ENCODE measurements at regions not wholly inside any gene's neighbourhood (a gene's known extent, or its start where the extent isn't known, plus 50 kb on each side); places are given as distances from the start of the nearest gene placed in this dataset.
"Not testable (repeated sequence)": the region's sequence is repeated elsewhere in the genome, so short reads cannot be mapped to it uniquely, and the experiment has no call there.

- no peak for DNase-seq (ENCODE audit: extremely low spot score)
- Histone ChIP-seq H3K27ac (replicated peaks in 1 of 4) (no peak overlapping the region), H3K36me3 (no peaks in the 10 kb centered on the region), H3K4me3 (no peak overlapping the region), H3K27me3 (peaks cover 0 to 25% (median 16%) of the 10 kb centered on the region in 4 donors), H3K4me1 (peaks cover 5 to 18% (median 11%) of the 10 kb centered on the region in 4 donors), H3K9me3 (no peaks in the 10 kb centered on the region)
- TF ChIP-seq POLR2A (IDR thresholded peaks at IDR 0.05; ENCODE audit: low read depth) (no peak), CTCF (IDR thresholded peaks at IDR 0.05) (no peak), EP300 (IDR thresholded peaks at IDR 0.05) (no peak), POLR2AphosphoS5 (IDR thresholded peaks at IDR 0.05) (no peak)
- intact Hi-C loops (cut with DNase I) = loop anchor here (5.0 to 10.0 kb wide), 4 partner anchors 115 to 715 kb away; partner anchors contain the start of genes CLPTM1L and LPCAT1
- 87% methylated on average over 14 of the region's 14 CpGs for WGBS
Measured at GRCh38 chr5:1639757-1640156, 116.0 kb upstream of the LPCAT1 start.

GRCh38 chr5:1638658-1639400, 115.1 kb upstream of the LPCAT1 start:
- H3K9me3 ChIP-seq = no peaks in the 10 kb centered on the region
- no peak overlapping the region for H3K4me3 ChIP-seq
- no peak overlapping the region for H3K27ac ChIP-seq (replicated peaks in 1 of 4)
- intact Hi-C loops (cut with DNase I) = no loop called here
- DNase-seq (ENCODE audit: extremely low spot score) = no peak
- no peak for TF ChIP-seq EP300 (IDR thresholded peaks at IDR 0.05)
- TF ChIP-seq POLR2A (IDR thresholded peaks at IDR 0.05; ENCODE audit: low read depth) = no peak
- no peak for TF ChIP-seq CTCF (IDR thresholded peaks at IDR 0.05)
- no peak for TF ChIP-seq POLR2AphosphoS5 (IDR thresholded peaks at IDR 0.05)
- 83% methylated on average over 15 of the region's 23 CpGs for WGBS
- no peaks in the 10 kb centered on the region for H3K36me3 ChIP-seq
- peaks cover 2 to 19% (median 17%) of the 10 kb centered on the region in 4 donors for H3K4me1 ChIP-seq
- peaks cover 0 to 17% (median 11%) of the 10 kb centered on the region in 4 donors for H3K27me3 ChIP-seq

GRCh38 chr5:1637639-1638481, 114.1 kb upstream of the LPCAT1 start:
- H3K4me1 ChIP-seq = peaks cover 0 to 23% (median 17%) of the 10 kb centered on the region in 4 donors
- H3K27ac ChIP-seq (replicated peaks in 1 of 4) = no peak overlapping the region
- no peak overlapping the region for H3K4me3 ChIP-seq
- no peaks in the 10 kb centered on the region for H3K36me3 ChIP-seq
- H3K27me3 ChIP-seq = peaks cover 0 to 8% (median 4%) of the 10 kb centered on the region in 4 donors
- 95% methylated on average over 13 of the region's 24 CpGs for WGBS
- TF ChIP-seq CTCF (IDR thresholded peaks at IDR 0.05) (no peak), EP300 (IDR thresholded peaks at IDR 0.05) (no peak), POLR2AphosphoS5 (IDR thresholded peaks at IDR 0.05) (no peak), POLR2A (IDR thresholded peaks at IDR 0.05; ENCODE audit: low read depth) (no peak)
- no peak for DNase-seq (ENCODE audit: extremely low spot score)
- H3K9me3 ChIP-seq = no peaks in the 10 kb centered on the region
- intact Hi-C loops (cut with DNase I) = no loop called here

GRCh38 chr5:1636981-1637638, 113.3 kb upstream of the LPCAT1 start:
- intact Hi-C loops (cut with DNase I) = no loop called here
- no peaks in the 10 kb centered on the region for H3K36me3 ChIP-seq
- 98% methylated on average over 11 of the region's 24 CpGs for WGBS
- H3K9me3 ChIP-seq = no peaks in the 10 kb centered on the region
- peaks cover 0 to 30% (median 19%) of the 10 kb centered on the region in 4 donors for H3K4me1 ChIP-seq
- H3K4me3 ChIP-seq = no peak overlapping the region
- no peak overlapping the region for H3K27ac ChIP-seq (replicated peaks in 1 of 4)
- DNase-seq (ENCODE audit: extremely low spot score) = no peak
- peaks cover 0 to under 1% (median under 1%) of the 10 kb centered on the region in 4 donors for H3K27me3 ChIP-seq
- no peak for TF ChIP-seq CTCF (IDR thresholded peaks at IDR 0.05)
- TF ChIP-seq EP300 (IDR thresholded peaks at IDR 0.05) = no peak
- no peak for TF ChIP-seq POLR2AphosphoS5 (IDR thresholded peaks at IDR 0.05)
- no peak for TF ChIP-seq POLR2A (IDR thresholded peaks at IDR 0.05; ENCODE audit: low read depth)

GRCh38 chr5:1636208-1636770, 112.5 kb upstream of the LPCAT1 start:
- 81% methylated on average over 14 of the region's 21 CpGs for WGBS
- H3K4me3 ChIP-seq; DNase-seq (ENCODE audit: extremely low spot score); H3K27ac ChIP-seq (replicated peaks in 1 of 4); H3K9me3 ChIP-seq; H3K27me3 ChIP-seq; H3K36me3 ChIP-seq; intact Hi-C loops (cut with DNase I): not testable (repeated sequence)
- H3K4me1 ChIP-seq = peaks cover 0 to 23% (median 15%) of the 10 kb centered on the region in 4 donors

GRCh38 chr5:1635477-1635876, 111.7 kb upstream of the LPCAT1 start:
- H3K36me3 ChIP-seq; H3K4me3 ChIP-seq; H3K27me3 ChIP-seq; DNase-seq (ENCODE audit: extremely low spot score); intact Hi-C loops (cut with DNase I); H3K9me3 ChIP-seq; H3K27ac ChIP-seq (replicated peaks in 1 of 4): not testable (repeated sequence)
- WGBS = 57% methylated on average over 2 of the region's 2 CpGs
- peaks cover 0 to 22% (median 14%) of the 10 kb centered on the region in 4 donors for H3K4me1 ChIP-seq
